WI38 (cell line): ENCODE measurements at regions not wholly inside any gene's neighbourhood (a gene's known extent, or its start where the extent isn't known, plus 50 kb on each side); places are given as distances from the start of the nearest gene placed in this dataset.

ENCODE experiments used
- H3K4me3 ChIP-seq: 2 replicates; pipeline ENCODE4 v1.5.1; 2011; ENCODE audit warnings: low read depth, mild to moderate bottlenecking, control low read depth, low read length
- CTCF ChIP-seq: IDR thresholded peaks from 2 replicates; pipeline ENCODE4 v1.5.1; 2012; ENCODE audit warnings: low read depth, mild to moderate bottlenecking, control low read depth, low read length

DNA sequence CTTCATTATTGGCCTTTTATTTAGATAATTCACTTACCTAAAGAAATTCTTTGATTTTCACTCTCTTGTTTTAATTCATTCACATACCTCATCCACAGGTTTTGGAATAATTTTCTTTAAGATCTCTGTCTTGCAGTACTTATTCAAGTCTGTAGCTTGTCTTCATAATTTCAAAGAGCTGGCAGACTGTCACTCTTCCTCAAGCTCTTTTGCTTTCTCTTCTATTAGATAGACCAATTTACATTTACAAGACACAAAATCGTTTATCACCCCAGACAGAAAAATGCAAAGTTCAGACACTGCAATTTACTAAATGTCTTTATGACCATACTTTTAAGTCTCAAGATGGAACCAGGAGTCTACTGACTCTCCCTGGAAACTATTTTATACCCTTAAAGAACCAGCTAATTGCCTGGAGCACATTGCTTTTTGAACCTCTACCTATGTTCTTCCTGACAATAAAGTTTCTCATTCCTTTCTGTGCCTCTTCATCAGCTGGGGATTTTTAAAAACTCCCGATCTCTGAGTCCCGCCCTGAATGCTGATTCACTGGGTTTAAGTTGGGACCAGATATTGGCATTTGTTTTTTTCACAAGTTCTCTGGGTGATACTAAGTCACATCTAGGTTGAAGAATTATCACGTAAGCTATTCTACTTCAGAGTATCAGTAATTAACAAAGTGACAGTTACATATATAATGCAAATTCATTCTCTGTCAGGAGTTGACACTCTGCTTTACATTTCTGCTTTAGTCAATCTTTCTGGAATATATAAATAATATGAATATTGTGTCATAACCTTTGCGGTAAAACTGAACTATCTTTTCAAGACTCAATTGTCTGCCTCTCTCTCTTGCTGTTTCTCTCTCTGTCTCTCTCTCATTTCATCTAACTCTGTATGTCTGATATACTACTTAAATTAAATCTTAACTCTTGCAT, 196.4 kb downstream of the PCDH7 start:
- H3K4me3 ChIP-seq, result no peak overlapping the region
- TF ChIP-seq CTCF, result no peak

GRCh38 chr4:30917946-30918345, 197.8 kb downstream of the PCDH7 start:
- no peak overlapping the region for H3K4me3 ChIP-seq
- no peak for TF ChIP-seq CTCF

- no peak overlapping the region for H3K4me3 ChIP-seq
- no peak for TF ChIP-seq CTCF
Measured at GRCh38 chr4:30919458-30919857, 199.3 kb downstream of the PCDH7 start.

GRCh38 chr4:30920043-30920442, 199.9 kb downstream of the PCDH7 start:
- H3K4me3 ChIP-seq, result no peak overlapping the region
- no peak for TF ChIP-seq CTCF

- no peak for TF ChIP-seq CTCF
- H3K4me3 ChIP-seq, result no peak overlapping the region
Measured at GRCh38 chr4:30922625-30923024, 202.5 kb downstream of the PCDH7 start.

DNA sequence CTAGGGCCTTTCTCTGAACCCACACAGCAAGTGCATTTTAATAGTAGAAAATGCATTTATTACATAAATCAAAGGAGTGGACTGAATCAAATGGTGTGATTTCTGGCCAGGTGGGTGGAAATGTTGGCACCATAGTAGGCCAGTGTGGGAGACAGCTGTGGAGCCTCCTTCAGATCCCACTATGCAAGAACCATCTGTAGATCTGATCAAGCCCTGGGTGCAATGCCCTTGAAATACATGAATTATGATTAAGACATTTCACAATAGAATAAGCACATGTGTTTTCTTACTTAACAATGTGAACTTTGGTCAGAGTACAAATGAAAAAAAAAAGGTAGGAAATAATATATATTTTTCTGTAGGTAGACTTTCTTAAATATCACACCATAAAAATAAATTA, 204.3 kb downstream of the PCDH7 start:
- TF ChIP-seq CTCF, result no peak
- no peak overlapping the region for H3K4me3 ChIP-seq

GRCh38 chr4:30929649-30930048, 209.5 kb downstream of the PCDH7 start:
- H3K4me3 ChIP-seq, result no peak overlapping the region
- no peak for TF ChIP-seq CTCF
